B cell (primary cell): ENCODE measurements at regions not wholly inside any gene's neighbourhood (a gene's known extent, or its start where the extent isn't known, plus 50 kb on each side); places are given as distances from the start of the nearest gene placed in this dataset.

Experiments used
- EZH2 ChIP-seq: IDR thresholded peaks from 2 replicates; pipeline ENCODE4 v1.6.1; 2012; ENCODE audit warnings: borderline replicate concordance, low read depth, mild to moderate bottlenecking, moderate library complexity, low read length; ENCODE audit not compliant: insufficient read depth, poor library complexity, severe bottlenecking
- TF ChIP-seq, protein P1 (sequence below): fragments of 200-600 bp; IDR thresholded peaks from one replicate; pipeline ENCODE4 v1.8.0; 2022; ENCODE audit warnings: antibody characterized with exemption, mild to moderate bottlenecking

DNA sequence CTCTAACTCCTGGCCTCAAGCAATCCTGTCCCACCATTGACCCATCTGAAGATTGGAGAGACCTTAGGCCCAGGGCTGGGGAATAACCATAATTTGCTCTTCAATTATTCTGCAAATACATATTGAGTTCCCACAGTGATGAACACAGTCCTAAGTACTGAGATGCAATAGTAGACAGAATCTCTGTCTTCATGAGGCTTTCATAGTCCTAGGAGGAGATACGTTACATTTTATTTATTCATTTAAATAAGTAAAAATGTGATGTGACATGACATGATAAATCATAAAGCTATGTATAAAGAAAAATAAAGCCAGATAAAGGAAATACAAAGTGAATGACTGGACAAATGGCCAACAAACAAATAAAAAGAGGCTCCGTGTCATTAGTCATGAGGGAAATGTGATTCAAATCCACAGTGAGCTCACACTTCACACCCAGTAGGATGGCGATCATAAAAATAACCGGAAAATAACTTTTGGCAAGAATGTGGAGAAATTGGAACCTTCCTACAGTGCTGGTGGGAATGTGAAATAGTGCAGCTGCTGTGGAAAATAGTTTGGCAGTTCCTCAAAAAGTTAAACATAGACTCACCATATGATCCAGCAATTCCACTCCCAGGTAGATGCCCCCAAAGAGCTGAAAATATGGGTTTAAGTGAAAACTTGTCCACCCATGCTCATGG, 52.1 kb upstream of the JCAD start:
- TF ChIP-seq, protein P1, sequence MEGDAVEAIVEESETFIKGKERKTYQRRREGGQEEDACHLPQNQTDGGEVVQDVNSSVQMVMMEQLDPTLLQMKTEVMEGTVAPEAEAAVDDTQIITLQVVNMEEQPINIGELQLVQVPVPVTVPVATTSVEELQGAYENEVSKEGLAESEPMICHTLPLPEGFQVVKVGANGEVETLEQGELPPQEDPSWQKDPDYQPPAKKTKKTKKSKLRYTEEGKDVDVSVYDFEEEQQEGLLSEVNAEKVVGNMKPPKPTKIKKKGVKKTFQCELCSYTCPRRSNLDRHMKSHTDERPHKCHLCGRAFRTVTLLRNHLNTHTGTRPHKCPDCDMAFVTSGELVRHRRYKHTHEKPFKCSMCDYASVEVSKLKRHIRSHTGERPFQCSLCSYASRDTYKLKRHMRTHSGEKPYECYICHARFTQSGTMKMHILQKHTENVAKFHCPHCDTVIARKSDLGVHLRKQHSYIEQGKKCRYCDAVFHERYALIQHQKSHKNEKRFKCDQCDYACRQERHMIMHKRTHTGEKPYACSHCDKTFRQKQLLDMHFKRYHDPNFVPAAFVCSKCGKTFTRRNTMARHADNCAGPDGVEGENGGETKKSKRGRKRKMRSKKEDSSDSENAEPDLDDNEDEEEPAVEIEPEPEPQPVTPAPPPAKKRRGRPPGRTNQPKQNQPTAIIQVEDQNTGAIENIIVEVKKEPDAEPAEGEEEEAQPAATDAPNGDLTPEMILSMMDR, result no peak
- TF ChIP-seq EZH2, result no peak
